Fibroblast of mammary gland (primary cell): ENCODE measurements at regions not wholly inside any gene's neighbourhood (a gene's known extent, or its start where the extent isn't known, plus 50 kb on each side); places are given as distances from the start of the nearest gene placed in this dataset.

ENCODE experiments used
- DNase-seq: peaks from one replicate; pipeline ENCODE4 v3.0.0-alpha.2; 2010; ENCODE audit warnings: low read depth
- H3K4me3 ChIP-seq: 2 replicates; pipeline ENCODE4 v1.5.1; 2011; ENCODE audit warnings: low read depth, mild to moderate bottlenecking, low read length, moderate library complexity; ENCODE audit not compliant: control insufficient read depth
- CTCF ChIP-seq: conservative IDR thresholded peaks from 2 replicates; pipeline ENCODE4 v1.5.1; 2011; ENCODE audit warnings: low read depth, low read length, inconsistent platforms; ENCODE audit not compliant: control insufficient read depth, insufficient read depth

GRCh38 chrX:56498756-56499155 lies 64.7 kb upstream of the UBQLN2 start:
- no peak for DNase-seq
- H3K4me3 ChIP-seq, result no peak overlapping the region
- no peak for TF ChIP-seq CTCF

DNA sequence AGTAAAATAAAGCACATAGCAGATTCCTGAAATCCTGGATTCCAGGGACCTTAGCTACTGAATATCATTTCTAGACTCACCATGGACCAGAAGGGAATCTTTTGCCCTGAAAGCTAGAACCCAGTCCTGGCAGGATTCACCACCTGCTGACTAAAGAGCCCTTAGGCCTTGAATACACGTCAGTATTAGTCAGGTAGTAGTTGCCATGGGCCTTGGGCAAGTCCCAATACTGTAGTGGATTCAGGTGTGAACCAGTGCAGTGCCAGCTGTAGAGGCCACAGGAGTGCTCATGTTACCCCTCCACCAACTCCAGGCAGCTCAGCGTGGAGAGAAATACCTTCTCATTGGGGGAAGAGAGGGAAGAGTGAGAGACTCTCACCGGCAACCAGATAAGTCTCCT lies 64.1 kb upstream of the UBQLN2 start:
- no peak for TF ChIP-seq CTCF
- no peak for DNase-seq
- H3K4me3 ChIP-seq, result no peak overlapping the region

GRCh38 chrX:56503941-56504673 lies 59.3 kb upstream of the UBQLN2 start:
- TF ChIP-seq CTCF, result no peak
- DNase-seq, result no peak
- H3K4me3 ChIP-seq, result no peak overlapping the region

- no peak for DNase-seq
These were observed 57.6 kb upstream of the UBQLN2 start for GRCh38 chrX:56505866-56506265.

More at GRCh38 chrX:56505866-56506265, 57.6 kb upstream of the UBQLN2 start:
- TF ChIP-seq CTCF, result no peak
- no peak overlapping the region for H3K4me3 ChIP-seq
